H1 (cell line): ENCODE measurements at regions not wholly inside any gene's neighbourhood (a gene's known extent, or its start where the extent isn't known, plus 50 kb on each side); places are given as distances from the start of the nearest gene placed in this dataset.
"Not testable (repeated sequence)": the region's sequence is repeated elsewhere in the genome, so short reads cannot be mapped to it uniquely, and the experiment has no call there.

Source experiments
- CTCF ChIA-PET: fragments of 300-600 bp; sonication (Branson Sonifier 250); formaldehyde crosslinking; loops from one replicate; lab custom pipeline; 2021; ENCODE audit not compliant: partially characterized antibody; lab: Charles Lee
- POLR2A ChIA-PET: fragments of 300-600 bp; sonication (Branson Sonifier 250); formaldehyde crosslinking; loops from one replicate; lab custom pipeline; 2021; ENCODE audit warnings: inconsistent platforms; ENCODE audit not compliant: partially characterized antibody; lab: Charles Lee
- DNase-seq, 2 experiments: peaks; one replicate each; pipeline versions ENCODE4 v3.0.0 to v3.0.0-alpha.2; 2010 to 2022; ENCODE audit warnings: low spot score in 2 of 2, low read depth in 1 of 2, mixed read lengths in 1 of 2
- FAIRE-seq: peaks from 2 replicates; lab custom pipeline; 2011; peaks lifted over from hg19 to GRCh38; lab: Jason Lieb, UNC
- H2AFZ ChIP-seq: 2 replicates; pipeline ENCODE4 v1.8.1; 2012; ENCODE audit warnings: low read length, inconsistent platforms
- H2AK5ac ChIP-seq: 2 replicates; pipeline ENCODE4 v1.6.1; 2013; ENCODE audit warnings: low read depth, low read length
- H2BK120ac ChIP-seq: replicated peaks from 2 replicates; pipeline ENCODE3; 2013; ENCODE audit warnings: low read depth, low read length, inconsistent platforms
- H2BK12ac ChIP-seq: 2 replicates; pipeline ENCODE4 v1.6.1; 2013; ENCODE audit warnings: low read depth, low read length
- H2BK15ac ChIP-seq: 2 replicates; pipeline ENCODE4 v1.6.1; 2013; ENCODE audit warnings: low read length
- H2BK20ac ChIP-seq: 2 replicates; pipeline ENCODE4 v1.6.1; 2013; ENCODE audit warnings: low read length
- H2BK5ac ChIP-seq: 2 replicates; pipeline ENCODE4 v1.6.1; 2013; ENCODE audit warnings: low read depth, low read length
- H3K14ac ChIP-seq: 2 replicates; pipeline ENCODE4 v1.6.1; 2013; ENCODE audit warnings: inconsistent platforms; ENCODE audit not compliant: insufficient read length
- H3K18ac ChIP-seq: 2 replicates; pipeline ENCODE4 v1.6.1; 2013; ENCODE audit warnings: low read length; ENCODE audit errors: extremely low read depth
- H3K23ac ChIP-seq: 2 replicates; pipeline ENCODE4 v1.6.1; 2013; ENCODE audit warnings: inconsistent platforms; ENCODE audit not compliant: insufficient read length
- H3K23me2 ChIP-seq: 2 replicates; pipeline ENCODE4 v1.6.1; 2013; ENCODE audit warnings: low read depth, low read length
- H3K27ac ChIP-seq: 2 replicates; pipeline ENCODE4 v1.6.1; 2011; ENCODE audit warnings: low read depth, low read length, inconsistent platforms
- H3K27me3 ChIP-seq, 4 experiments: replicated peaks in 1 of 4; 1 replicate in 1 of 4; 2 replicates in 3 of 4; pipeline versions ENCODE4 v1.6.1 to v1.8.1; 2011 to 2013; ENCODE audit warnings: low read length in 3 of 4, mild to moderate bottlenecking in 3 of 4, inconsistent platforms in 2 of 4, mixed read lengths in 2 of 4, moderate library complexity in 1 of 4; ENCODE audit not compliant: control insufficient read depth in 3 of 4, insufficient read depth in 3 of 4; ENCODE audit errors: extremely low read depth in 1 of 4
- H3K36me3 ChIP-seq, 4 experiments: 2 replicates each; pipeline versions ENCODE4 v1.6.1 to v1.8.1; 2011 to 2013; ENCODE audit warnings: mild to moderate bottlenecking in 4 of 4, low read length in 3 of 4, moderate library complexity in 2 of 4, control low read depth in 1 of 4, inconsistent platforms in 1 of 4; ENCODE audit not compliant: insufficient read depth in 4 of 4, control insufficient read depth in 2 of 4
- H3K4ac ChIP-seq: replicated peaks from 2 replicates; pipeline ENCODE3; 2013; ENCODE audit warnings: low read length, low read depth, mixed read lengths, inconsistent platforms; ENCODE audit not compliant: insufficient read length
- H3K4me1 ChIP-seq, 4 experiments: replicated peaks in 1 of 4; 1 replicate in 1 of 4; 2 replicates in 3 of 4; pipeline versions ENCODE4 v1.6.1 to v1.8.1; 2011 to 2013; ENCODE audit warnings: low read length in 3 of 4, inconsistent platforms in 2 of 4, mixed read lengths in 1 of 4; ENCODE audit not compliant: insufficient read depth in 4 of 4, control insufficient read depth in 3 of 4
- H3K4me2 ChIP-seq, 2 experiments: 2 replicates each; pipeline versions ENCODE4 v1.6.1 to v1.8.1; 2011 to 2013; ENCODE audit warnings: low read depth in 2 of 2, low read length in 2 of 2, control low read depth in 1 of 2, inconsistent platforms in 1 of 2, mild to moderate bottlenecking in 1 of 2; ENCODE audit not compliant: insufficient read depth in 1 of 2
- H3K4me3 ChIP-seq, 4 experiments: fragments of 200-600, 300-600 bp in 1 of 4; sonication (generic), shearing (Covaris generic), sonication (Bioruptor Twin) in 1 of 4; 2 replicates each; pipeline versions ENCODE4 v1.5.1 to v1.8.1; 2011 to 2016; ENCODE audit warnings: low read length in 4 of 4, low read depth in 3 of 4, control low read depth in 2 of 4, inconsistent platforms in 2 of 4, mild to moderate bottlenecking in 2 of 4, mixed read lengths in 1 of 4, moderate library complexity in 1 of 4; ENCODE audit not compliant: insufficient read depth in 2 of 4; ENCODE audit errors: extremely low read depth in 1 of 4
- H3K56ac ChIP-seq: replicated peaks from 2 replicates; pipeline ENCODE3; 2013; ENCODE audit warnings: low read depth, mild to moderate bottlenecking, mixed read lengths, low read length, inconsistent platforms; ENCODE audit not compliant: insufficient read length
- H3K79me1 ChIP-seq: 2 replicates; pipeline ENCODE4 v1.6.1; 2013; ENCODE audit warnings: low read depth, low read length, control low read depth
- H3K79me2 ChIP-seq, 2 experiments: 2 replicates each; pipeline versions ENCODE4 v1.6.1 to v1.8.1; 2012 to 2013; ENCODE audit warnings: low read length in 2 of 2, mild to moderate bottlenecking in 2 of 2, inconsistent platforms in 1 of 2; ENCODE audit not compliant: insufficient read depth in 2 of 2, control insufficient read depth in 1 of 2
- H3K9ac ChIP-seq, 4 experiments: replicated peaks in 1 of 4; 1 replicate in 1 of 4; 2 replicates in 3 of 4; pipeline versions ENCODE4 v1.6.1 to v1.8.1; 2011 to 2013; ENCODE audit warnings: low read depth in 3 of 4, low read length in 3 of 4, control low read depth in 2 of 4, mild to moderate bottlenecking in 2 of 4, moderate library complexity in 2 of 4, inconsistent platforms in 1 of 4; ENCODE audit errors: extremely low read depth in 1 of 4
- H3K9me3 ChIP-seq, 2 experiments: 2 replicates each; pipeline versions ENCODE4 v1.6.1 to v1.8.1; 2012 to 2013; ENCODE audit warnings: mild to moderate bottlenecking in 2 of 2, moderate library complexity in 2 of 2, control low read depth in 1 of 2, inconsistent platforms in 1 of 2, low read depth in 1 of 2, low read length in 1 of 2, mixed read lengths in 1 of 2; ENCODE audit not compliant: insufficient read depth in 2 of 2
- H4K20me1 ChIP-seq, 2 experiments: replicated peaks in 1 of 2; 2 replicates each; pipeline versions ENCODE3 to v1.8.1; 2011 to 2013; ENCODE audit warnings: inconsistent platforms in 2 of 2, low read length in 2 of 2, mild to moderate bottlenecking in 1 of 2; ENCODE audit not compliant: insufficient read depth in 2 of 2, control insufficient read depth in 1 of 2
- H4K5ac ChIP-seq: 2 replicates; pipeline ENCODE4 v1.6.1; 2013; ENCODE audit warnings: low read length, low read depth, mixed read lengths, inconsistent platforms; ENCODE audit not compliant: insufficient read length
- H4K8ac ChIP-seq: 2 replicates; pipeline ENCODE4 v1.8.0; 2013; ENCODE audit warnings: mild to moderate bottlenecking, moderate library complexity, low read length, inconsistent platforms; ENCODE audit not compliant: insufficient read depth; ENCODE audit errors: extremely low read depth
- H4K91ac ChIP-seq: replicated peaks from 2 replicates; pipeline ENCODE3; 2013; ENCODE audit warnings: low read length, mixed read lengths, inconsistent platforms; ENCODE audit not compliant: insufficient read length
- WGBS, 2 experiments: shearing (Covaris generic) in 1 of 2; methylation state at CpG; one replicate each; pipeline versions ENCODE4 v1.1.6 to v1.1.7; 2013 to 2015; ENCODE audit warnings: low lambda C conversion rate in 2 of 2, mixed read lengths in 2 of 2, inconsistent platforms in 1 of 2, low coverage in 1 of 2, missing lambda C conversion rate in 1 of 2; ENCODE audit not compliant: insufficient replicate concordance in 2 of 2, insufficient coverage in 1 of 2, insufficient read length in 1 of 2; ENCODE audit errors: extremely low coverage in 1 of 2, missing lambda C conversion rate in 1 of 2; 5-methylcytosine and 5-hydroxymethylcytosine counted together

- H3K23me2 ChIP-seq: peaks cover 45% of the 10 kb centered on the region
- H2BK20ac ChIP-seq, H4K20me1 ChIP-seq, H3K4me1 ChIP-seq, H3K4me3 ChIP-seq, H3K18ac ChIP-seq, H2BK15ac ChIP-seq, H4K91ac ChIP-seq, H3K9ac ChIP-seq, DNase-seq, H4K8ac ChIP-seq, H3K27me3 ChIP-seq, POLR2A ChIA-PET, H2BK12ac ChIP-seq, H2BK120ac ChIP-seq, H3K4ac ChIP-seq, H3K36me3 ChIP-seq, H2BK5ac ChIP-seq, FAIRE-seq, H2AK5ac ChIP-seq, H3K79me2 ChIP-seq, H3K56ac ChIP-seq, CTCF ChIA-PET, H3K79me1 ChIP-seq, H3K4me2 ChIP-seq, H3K14ac ChIP-seq, H2AFZ ChIP-seq, H3K23ac ChIP-seq, H4K5ac ChIP-seq, H3K27ac ChIP-seq: not testable (repeated sequence)
- 77 to 99% methylated on average over 6 to 14 of the region's 14 CpGs for WGBS, 2 experiments
- H3K9me3 ChIP-seq: peaks cover 0 to 63% of the 10 kb centered on the region in 2 experiments; a peak in 3 of 4 replicates
Observed at GRCh38 chr2:89830341-89831218, 1139.1 kb downstream of the RPIA start.
